WI38 (cell line): ENCODE measurements at regions not wholly inside any gene's neighbourhood (a gene's known extent, or its start where the extent isn't known, plus 50 kb on each side); places are given as distances from the start of the nearest gene placed in this dataset.

Experiments used
- H3K4me3 ChIP-seq: 2 replicates; pipeline ENCODE4 v1.5.1; 2011; ENCODE audit warnings: low read depth, mild to moderate bottlenecking, control low read depth, low read length
- CTCF ChIP-seq: IDR thresholded peaks from 2 replicates; pipeline ENCODE4 v1.5.1; 2012; ENCODE audit warnings: low read depth, mild to moderate bottlenecking, control low read depth, low read length

GRCh38 chr1:82755191-82755590 is 954.5 kb downstream of the ADGRL2 start:
- no peak for TF ChIP-seq CTCF
- H3K4me3 ChIP-seq = no peak overlapping the region

GRCh38 chr1:82752046-82752445 is 951.3 kb downstream of the ADGRL2 start:
- no peak for TF ChIP-seq CTCF

GRCh38 chr1:82733645-82734044 is 932.9 kb downstream of the ADGRL2 start:
- TF ChIP-seq CTCF = no peak
- no peak overlapping the region for H3K4me3 ChIP-seq

More at GRCh38 chr1:82752046-82752445, 951.3 kb downstream of the ADGRL2 start:
- no peak overlapping the region for H3K4me3 ChIP-seq

GRCh38 chr1:82731216-82731615 is 930.5 kb downstream of the ADGRL2 start:
- no peak for TF ChIP-seq CTCF
- no peak overlapping the region for H3K4me3 ChIP-seq

- no peak overlapping the region for H3K4me3 ChIP-seq
- TF ChIP-seq CTCF = no peak
Measured at GRCh38 chr1:82728206-82728605, 927.5 kb downstream of the ADGRL2 start.

GRCh38 chr1:82724246-82724645 is 923.5 kb downstream of the ADGRL2 start:
- no peak for TF ChIP-seq CTCF
- no peak overlapping the region for H3K4me3 ChIP-seq

- no peak overlapping the region for H3K4me3 ChIP-seq
- TF ChIP-seq CTCF = no peak
Measured at GRCh38 chr1:82722608-82723007, 921.9 kb downstream of the ADGRL2 start.
